Astrocyte (in vitro differentiated cells and primary cell): ENCODE measurements at regions not wholly inside any gene's neighbourhood (a gene's known extent, or its start where the extent isn't known, plus 50 kb on each side); places are given as distances from the start of the nearest gene placed in this dataset.

Experiments
- DNase-seq: peaks from one replicate; pipeline ENCODE4 v3.0.0-alpha.2; 2010; ENCODE audit warnings: low read depth
- FAIRE-seq: peaks from 2 replicates; lab custom pipeline; 2011; peaks lifted over from hg19 to GRCh38; lab: Jason Lieb, UNC
- H2AFZ ChIP-seq: 2 replicates; pipeline ENCODE4 v1.6.0; 2012; ENCODE audit warnings: low read depth, low read length, inconsistent platforms
- H3K27ac ChIP-seq: 2 replicates; pipeline ENCODE4 v1.5.1; 2011; ENCODE audit warnings: low read depth, low read length, inconsistent platforms
- H3K27me3 ChIP-seq: 2 replicates; pipeline ENCODE4 v1.6.0; 2011; ENCODE audit warnings: low read length, inconsistent platforms; ENCODE audit not compliant: insufficient read depth
- H3K36me3 ChIP-seq: 2 replicates; pipeline ENCODE4 v1.5.1; 2011; ENCODE audit warnings: low read length, inconsistent platforms; ENCODE audit not compliant: insufficient read depth
- H3K4me1 ChIP-seq: 2 replicates; pipeline ENCODE4 v1.5.1; 2011; ENCODE audit warnings: low read length, inconsistent platforms; ENCODE audit not compliant: insufficient read depth
- H3K4me2 ChIP-seq: 2 replicates; pipeline ENCODE4 v1.6.0; 2012; ENCODE audit warnings: low read length, inconsistent platforms
- H3K4me3 ChIP-seq: 2 replicates; pipeline ENCODE4 v1.5.1; 2011; ENCODE audit warnings: low read depth, mild to moderate bottlenecking, low read length, inconsistent platforms; ENCODE audit not compliant: insufficient read depth
- H3K79me2 ChIP-seq: 2 replicates; pipeline ENCODE4 v1.6.0; 2012; ENCODE audit warnings: mild to moderate bottlenecking, low read length, inconsistent platforms; ENCODE audit not compliant: insufficient read depth
- H3K9ac ChIP-seq: 2 replicates; pipeline ENCODE4 v1.6.0; 2012; ENCODE audit warnings: mild to moderate bottlenecking, low read length, inconsistent platforms
- H3K9me3 ChIP-seq: 2 replicates; pipeline ENCODE4 v1.5.1; 2012; ENCODE audit warnings: low read depth, mild to moderate bottlenecking, low read length, inconsistent platforms; ENCODE audit not compliant: insufficient read depth
- H4K20me1 ChIP-seq: 2 replicates; pipeline ENCODE4 v1.6.0; 2012; ENCODE audit warnings: low read length, inconsistent platforms; ENCODE audit not compliant: insufficient read depth
- H3K27ac Mint-ChIP-seq: one replicate; pipeline ENCODE4 v1.8.0; 2021; ENCODE audit warnings: mild to moderate bottlenecking, mixed read lengths; ENCODE audit not compliant: unreplicated experiment
- H3K27me3 Mint-ChIP-seq: one replicate; pipeline ENCODE4 v1.8.0; 2021; ENCODE audit warnings: low read depth, mixed read lengths; ENCODE audit not compliant: unreplicated experiment
- H3K36me3 Mint-ChIP-seq: one replicate; pipeline ENCODE4 v1.8.0; 2021; ENCODE audit warnings: low read depth, mixed read lengths; ENCODE audit not compliant: unreplicated experiment
- H3K4me1 Mint-ChIP-seq: one replicate; pipeline ENCODE4 v1.8.0; 2021; ENCODE audit warnings: low read depth, mixed read lengths; ENCODE audit not compliant: unreplicated experiment
- H3K4me3 Mint-ChIP-seq: one replicate; pipeline ENCODE4 v1.8.0; 2021; ENCODE audit warnings: mild to moderate bottlenecking, moderate library complexity, mixed read lengths; ENCODE audit not compliant: unreplicated experiment
- H3K9me3 Mint-ChIP-seq: one replicate; pipeline ENCODE4 v1.8.0; 2021; ENCODE audit warnings: mild to moderate bottlenecking, mixed read lengths; ENCODE audit not compliant: unreplicated experiment
- EZH2 ChIP-seq: IDR thresholded peaks from 2 replicates; pipeline ENCODE4 v1.6.1; 2012; ENCODE audit warnings: mild to moderate bottlenecking, low read length, inconsistent platforms; ENCODE audit not compliant: insufficient read depth
- TF ChIP-seq, protein P1 (sequence below): IDR thresholded peaks from 2 replicates; pipeline ENCODE4 v1.5.1; 2011; ENCODE audit warnings: low read depth, mild to moderate bottlenecking, inconsistent platforms, low read length, moderate library complexity; ENCODE audit not compliant: insufficient read depth

DNA sequence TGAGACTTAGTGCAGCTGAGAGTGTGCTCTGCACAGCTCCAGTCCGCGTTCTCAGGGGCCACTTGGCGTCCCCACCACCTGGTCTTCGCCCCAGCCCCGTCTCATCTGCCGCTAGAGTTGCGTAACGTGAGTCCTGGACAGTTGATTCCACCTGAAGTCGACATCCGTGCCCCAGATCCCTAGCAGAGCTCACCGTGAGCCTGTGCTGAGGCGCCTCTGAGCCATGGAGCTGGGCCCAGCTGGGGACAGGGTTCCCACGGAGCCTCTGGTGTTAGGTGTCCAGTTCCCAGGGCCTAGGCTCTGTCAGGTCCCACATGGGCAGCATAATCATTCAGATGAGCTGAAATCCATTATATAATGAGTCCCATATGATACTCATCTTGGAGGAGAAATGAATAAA is 147.1 kb upstream of the SOX1 start:
- Mint-ChIP-seq H3K27ac (no peak overlapping the region), H3K36me3 (no peaks in the 10 kb centered on the region), H3K4me3 (no peak overlapping the region), H3K4me1 (no peaks in the 10 kb centered on the region), H3K27me3 (peaks cover 68% of the 10 kb centered on the region), H3K9me3 (peaks cover 7% of the 10 kb centered on the region)
- Histone ChIP-seq H3K36me3 (no peaks in the 10 kb centered on the region), H3K79me2 (no peaks in the 10 kb centered on the region), H3K27ac (no peak overlapping the region), H3K4me3 (no peak overlapping the region), H3K27me3 (no peaks in the 10 kb centered on the region), H3K4me2 (no peak overlapping the region), H3K4me1 (no peaks in the 10 kb centered on the region), H4K20me1 (no peaks in the 10 kb centered on the region), H3K9ac (no peak overlapping the region), H3K9me3 (peaks cover 3% of the 10 kb centered on the region), H2AFZ (no peak overlapping the region)
- DNase-seq, result no peak
- FAIRE-seq, result no peak
- TF ChIP-seq, protein P1, sequence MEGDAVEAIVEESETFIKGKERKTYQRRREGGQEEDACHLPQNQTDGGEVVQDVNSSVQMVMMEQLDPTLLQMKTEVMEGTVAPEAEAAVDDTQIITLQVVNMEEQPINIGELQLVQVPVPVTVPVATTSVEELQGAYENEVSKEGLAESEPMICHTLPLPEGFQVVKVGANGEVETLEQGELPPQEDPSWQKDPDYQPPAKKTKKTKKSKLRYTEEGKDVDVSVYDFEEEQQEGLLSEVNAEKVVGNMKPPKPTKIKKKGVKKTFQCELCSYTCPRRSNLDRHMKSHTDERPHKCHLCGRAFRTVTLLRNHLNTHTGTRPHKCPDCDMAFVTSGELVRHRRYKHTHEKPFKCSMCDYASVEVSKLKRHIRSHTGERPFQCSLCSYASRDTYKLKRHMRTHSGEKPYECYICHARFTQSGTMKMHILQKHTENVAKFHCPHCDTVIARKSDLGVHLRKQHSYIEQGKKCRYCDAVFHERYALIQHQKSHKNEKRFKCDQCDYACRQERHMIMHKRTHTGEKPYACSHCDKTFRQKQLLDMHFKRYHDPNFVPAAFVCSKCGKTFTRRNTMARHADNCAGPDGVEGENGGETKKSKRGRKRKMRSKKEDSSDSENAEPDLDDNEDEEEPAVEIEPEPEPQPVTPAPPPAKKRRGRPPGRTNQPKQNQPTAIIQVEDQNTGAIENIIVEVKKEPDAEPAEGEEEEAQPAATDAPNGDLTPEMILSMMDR, result no peak
- no peak for TF ChIP-seq EZH2

DNA sequence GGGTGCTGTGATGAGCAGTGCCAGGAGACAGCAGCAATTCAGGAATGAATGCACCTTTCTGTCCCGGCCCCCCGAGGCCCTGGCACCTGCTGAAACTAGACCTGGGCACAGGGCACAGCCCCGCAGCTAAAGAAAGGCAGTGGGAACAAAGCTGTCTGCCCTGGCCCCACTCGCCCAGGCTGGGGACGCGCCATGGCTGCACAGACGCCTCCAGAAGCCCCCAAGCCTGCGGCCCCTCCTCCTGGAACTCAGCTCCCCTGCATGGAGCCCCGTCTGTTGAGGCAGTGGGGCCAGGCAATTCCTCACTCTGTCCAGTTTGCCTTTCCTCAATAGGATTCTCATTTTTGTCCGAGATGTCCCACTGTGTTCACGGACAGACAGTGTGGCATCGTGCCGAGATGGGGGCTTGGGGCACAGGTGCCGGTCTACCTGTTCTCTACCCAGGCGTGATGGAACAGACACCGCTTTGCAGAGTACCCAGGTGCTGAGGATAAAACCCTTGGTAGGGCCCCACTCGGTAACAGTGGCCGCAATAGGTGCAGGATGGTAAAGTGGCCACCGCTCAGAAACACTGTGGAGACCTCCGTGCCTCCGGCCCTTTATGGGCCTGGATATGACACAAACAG is 146.5 kb upstream of the SOX1 start:
- no peak overlapping the region for H3K27ac Mint-ChIP-seq
- TF ChIP-seq, protein P1, result no peak
- TF ChIP-seq EZH2, result no peak
- no peak overlapping the region for H3K4me3 Mint-ChIP-seq
- no peaks in the 10 kb centered on the region for H3K36me3 Mint-ChIP-seq
- H3K79me2 ChIP-seq, result no peaks in the 10 kb centered on the region
- no peak overlapping the region for H3K27ac ChIP-seq
- no peak overlapping the region for H3K4me2 ChIP-seq
- no peak overlapping the region for H3K9ac ChIP-seq
- H3K4me1 ChIP-seq, result no peaks in the 10 kb centered on the region
- H3K9me3 ChIP-seq, result peaks cover 3% of the 10 kb centered on the region
- DNase-seq (no peak), FAIRE-seq (no peak)
- peaks cover 6% of the 10 kb centered on the region for H3K9me3 Mint-ChIP-seq
- no peaks in the 10 kb centered on the region for H4K20me1 ChIP-seq
- no peaks in the 10 kb centered on the region for H3K4me1 Mint-ChIP-seq
- no peak overlapping the region for H3K4me3 ChIP-seq
- H3K27me3 ChIP-seq, result no peaks in the 10 kb centered on the region
- no peaks in the 10 kb centered on the region for H3K36me3 ChIP-seq
- H3K27me3 Mint-ChIP-seq, result peaks cover 71% of the 10 kb centered on the region
- no peak overlapping the region for H2AFZ ChIP-seq

DNA sequence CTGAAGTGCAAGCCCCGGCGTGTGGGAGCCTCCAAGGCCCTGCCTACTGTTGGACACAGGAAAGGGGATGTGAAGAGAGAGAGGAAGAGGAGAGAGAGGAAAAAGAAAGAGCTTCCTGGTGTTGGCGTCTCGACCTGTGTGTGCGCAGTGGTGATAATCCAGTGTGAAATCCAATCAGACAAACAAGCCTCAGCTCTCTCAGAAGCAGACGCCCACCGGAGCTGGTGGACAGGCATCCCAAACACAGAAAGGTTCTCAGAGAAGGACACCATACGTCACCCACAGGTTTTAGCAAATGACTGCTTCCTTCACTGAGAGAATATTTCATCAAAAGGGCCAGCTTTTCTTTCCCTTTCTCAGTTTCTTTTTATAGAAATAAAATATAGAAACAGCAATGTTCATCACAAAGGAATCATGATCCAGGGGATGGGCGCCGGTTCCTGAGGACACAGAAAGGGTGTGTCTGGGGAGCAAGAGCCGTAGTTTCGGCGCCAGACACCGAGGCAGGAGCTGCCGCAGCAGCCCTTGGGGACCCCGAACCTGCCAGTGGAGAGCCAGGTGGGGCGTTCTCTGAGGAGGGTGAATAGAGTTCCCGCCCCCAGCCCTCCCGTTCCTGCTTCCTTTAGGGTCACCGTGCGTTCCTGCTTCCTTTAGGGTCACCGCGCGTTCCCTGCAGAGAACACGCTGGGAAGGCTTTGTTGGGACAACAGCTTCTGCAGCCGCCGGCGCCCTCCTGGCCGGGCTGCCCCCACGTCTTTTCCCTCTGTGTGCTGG is 145.8 kb upstream of the SOX1 start:
- DNase-seq, result no peak
- Mint-ChIP-seq H3K4me3 (no peak overlapping the region), H3K27ac (no peak overlapping the region), H3K9me3 (peaks cover 4% of the 10 kb centered on the region), H3K27me3 (peaks cover 71% of the 10 kb centered on the region), H3K4me1 (no peaks in the 10 kb centered on the region), H3K36me3 (no peaks in the 10 kb centered on the region)
- Histone ChIP-seq H3K27ac (no peak overlapping the region), H3K9me3 (peaks cover 3% of the 10 kb centered on the region), H2AFZ (no peak overlapping the region), H3K36me3 (no peaks in the 10 kb centered on the region), H3K4me1 (no peaks in the 10 kb centered on the region), H3K4me2 (no peak overlapping the region), H3K4me3 (no peak overlapping the region), H3K27me3 (no peaks in the 10 kb centered on the region), H3K79me2 (no peaks in the 10 kb centered on the region), H3K9ac (no peak overlapping the region), H4K20me1 (no peaks in the 10 kb centered on the region)
- FAIRE-seq, result no peak
- TF ChIP-seq, protein P1, result no peak
- no peak for TF ChIP-seq EZH2
